Suprapubic skin (tissue), 4 donors: ENCODE measurements at regions not wholly inside any gene's neighbourhood (a gene's known extent, or its start where the extent isn't known, plus 50 kb on each side); places are given as distances from the start of the nearest gene placed in this dataset.

Experiments used
- EP300 ChIP-seq: sonication (generic); formaldehyde crosslinking; IDR thresholded peaks from one replicate; pipeline ENCODE4 v1.6.1; 2017; ENCODE audit warnings: antibody characterized with exemption
- POLR2AphosphoS5 ChIP-seq, 3 donors: sonication (generic); formaldehyde crosslinking; IDR thresholded peaks; one replicate each; pipeline ENCODE4 v1.6.1; 2017; ENCODE audit warnings: antibody characterized with exemption in 3 of 3
- TF ChIP-seq, protein P1 (sequence below), 2 donors: fragments of 200-600 bp in 1 of 2; fragments of 450-650 bp in 1 of 2; sonication (generic) in 1 of 2; IDR thresholded peaks; one replicate each; pipeline ENCODE4 v1.5.1; 2016 to 2019; ENCODE audit warnings: antibody characterized with exemption in 2 of 2, mild to moderate bottlenecking in 1 of 2, moderate library complexity in 1 of 2

GRCh38 chr15:77710637-77711036 lies 77.9 kb upstream of the LINGO1 start:
- TF ChIP-seq POLR2AphosphoS5 (IDR thresholded peaks at IDR 0.05): no peak
- TF ChIP-seq, protein P1, sequence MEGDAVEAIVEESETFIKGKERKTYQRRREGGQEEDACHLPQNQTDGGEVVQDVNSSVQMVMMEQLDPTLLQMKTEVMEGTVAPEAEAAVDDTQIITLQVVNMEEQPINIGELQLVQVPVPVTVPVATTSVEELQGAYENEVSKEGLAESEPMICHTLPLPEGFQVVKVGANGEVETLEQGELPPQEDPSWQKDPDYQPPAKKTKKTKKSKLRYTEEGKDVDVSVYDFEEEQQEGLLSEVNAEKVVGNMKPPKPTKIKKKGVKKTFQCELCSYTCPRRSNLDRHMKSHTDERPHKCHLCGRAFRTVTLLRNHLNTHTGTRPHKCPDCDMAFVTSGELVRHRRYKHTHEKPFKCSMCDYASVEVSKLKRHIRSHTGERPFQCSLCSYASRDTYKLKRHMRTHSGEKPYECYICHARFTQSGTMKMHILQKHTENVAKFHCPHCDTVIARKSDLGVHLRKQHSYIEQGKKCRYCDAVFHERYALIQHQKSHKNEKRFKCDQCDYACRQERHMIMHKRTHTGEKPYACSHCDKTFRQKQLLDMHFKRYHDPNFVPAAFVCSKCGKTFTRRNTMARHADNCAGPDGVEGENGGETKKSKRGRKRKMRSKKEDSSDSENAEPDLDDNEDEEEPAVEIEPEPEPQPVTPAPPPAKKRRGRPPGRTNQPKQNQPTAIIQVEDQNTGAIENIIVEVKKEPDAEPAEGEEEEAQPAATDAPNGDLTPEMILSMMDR (IDR thresholded peaks at IDR 0.05): no peak
- no peak for TF ChIP-seq EP300
